HG03066 (cell line): ENCODE measurements at regions not wholly inside any gene's neighbourhood (a gene's known extent, or its start where the extent isn't known, plus 50 kb on each side); places are given as distances from the start of the nearest gene placed in this dataset.

ENCODE experiments used
- ATAC-seq: cut with Tn5 transposase; IDR thresholded peaks from one replicate; pipeline ENCODE4 v1.9.1; 2021; ENCODE audit warnings: low read depth; ENCODE audit not compliant: unreplicated experiment

- no peak for ATAC-seq
Observed at GRCh38 chr12:28814246-28814645, 334.8 kb upstream of the FAR2 start.

GRCh38 chr12:28817524-28817923 lies 331.6 kb upstream of the FAR2 start:
- no peak for ATAC-seq

GRCh38 chr12:28824193-28824846 lies 324.8 kb upstream of the FAR2 start:
- ATAC-seq, result no peak

- no peak for ATAC-seq
Observed at GRCh38 chr12:28824849-28825248, 324.2 kb upstream of the FAR2 start.

- no peak for ATAC-seq
Observed at GRCh38 chr12:28826766-28827165, 322.3 kb upstream of the FAR2 start.

- no peak for ATAC-seq
Observed at GRCh38 chr12:28827861-28828260, 321.2 kb upstream of the FAR2 start.

- no peak for ATAC-seq
Observed at GRCh38 chr12:28828318-28828717, 320.8 kb upstream of the FAR2 start.

GRCh38 chr12:28830491-28830890 lies 318.6 kb upstream of the FAR2 start:
- ATAC-seq, result no peak

GRCh38 chr12:28844718-28845117 lies 304.4 kb upstream of the FAR2 start:
- no peak for ATAC-seq

GRCh38 chr12:28851781-28852180 lies 297.3 kb upstream of the FAR2 start:
- no peak for ATAC-seq

GRCh38 chr12:28855761-28856310 lies 293.2 kb upstream of the FAR2 start:
- no peak for ATAC-seq

GRCh38 chr12:28857369-28857768 lies 291.7 kb upstream of the FAR2 start:
- no peak for ATAC-seq

GRCh38 chr12:28859551-28859950 lies 289.5 kb upstream of the FAR2 start:
- ATAC-seq, result no peak

- ATAC-seq, result no peak
Observed at GRCh38 chr12:28865776-28866175, 283.3 kb upstream of the FAR2 start.

- ATAC-seq, result no peak
Observed at GRCh38 chr12:28866296-28866695, 282.8 kb upstream of the FAR2 start.

- ATAC-seq, result no peak
Observed at GRCh38 chr12:28866715-28867503, 282.2 kb upstream of the FAR2 start.

GRCh38 chr12:28868414-28868813 lies 280.7 kb upstream of the FAR2 start:
- no peak for ATAC-seq

GRCh38 chr12:28869197-28869596 lies 279.9 kb upstream of the FAR2 start:
- no peak for ATAC-seq

GRCh38 chr12:28870839-28871440 lies 278.1 kb upstream of the FAR2 start:
- ATAC-seq, result no peak

- no peak for ATAC-seq
Observed at GRCh38 chr12:28872654-28873268, 276.3 kb upstream of the FAR2 start.

GRCh38 chr12:28874758-28875157 lies 274.3 kb upstream of the FAR2 start:
- no peak for ATAC-seq
